ENCODE measurements at regions not wholly inside any gene's neighbourhood (a gene's known extent, or its start where the extent isn't known, plus 50 kb on each side); places are given as distances from the start of the nearest gene placed in this dataset.
"Not testable (repeated sequence)": the region's sequence is repeated elsewhere in the genome, so short reads cannot be mapped to it uniquely, and the experiment has no call there.

- DNase-seq (ENCODE audit: low read depth) = no peak
Observed at GRCh38 chr6:120805276-120805675, 529.0 kb downstream of the TBC1D32 start.

- DNase-seq (ENCODE audit: low read depth) = no peak
Observed at GRCh38 chr6:120804612-120805011, 529.7 kb downstream of the TBC1D32 start.

GRCh38 chr6:120786682-120787081 is 547.6 kb downstream of the TBC1D32 start:
- DNase-seq (ENCODE audit: low read depth) = no peak

GRCh38 chr6:120786256-120786655 is 548.0 kb downstream of the TBC1D32 start:
- no peak for DNase-seq (ENCODE audit: low read depth)

GRCh38 chr6:120785459-120786086 is 548.7 kb downstream of the TBC1D32 start:
- no peak for DNase-seq (ENCODE audit: low read depth)

- DNase-seq (ENCODE audit: low read depth) = no peak
Observed at GRCh38 chr6:120779441-120779840, 554.8 kb downstream of the TBC1D32 start.

- DNase-seq (ENCODE audit: low read depth) = no peak
Observed at GRCh38 chr6:120775698-120776097, 558.6 kb downstream of the TBC1D32 start.

GRCh38 chr6:120774275-120774674 is 560.0 kb downstream of the TBC1D32 start:
- no peak for DNase-seq (ENCODE audit: low read depth)

GRCh38 chr6:120771019-120771418 is 563.3 kb downstream of the TBC1D32 start:
- no peak for DNase-seq (ENCODE audit: low read depth)

- DNase-seq (ENCODE audit: low read depth) = no peak
Observed at GRCh38 chr6:120764312-120764711, 570.0 kb downstream of the TBC1D32 start.

- DNase-seq (ENCODE audit: low read depth) = no peak
Observed at GRCh38 chr6:120759570-120759969, 574.7 kb downstream of the TBC1D32 start.

GRCh38 chr6:120748574-120748973 is 585.7 kb downstream of the TBC1D32 start:
- not testable (repeated sequence) for DNase-seq (ENCODE audit: low read depth)

GRCh38 chr6:120736740-120737139 is 597.5 kb downstream of the TBC1D32 start:
- no peak for DNase-seq (ENCODE audit: low read depth)

GRCh38 chr6:120735641-120736040 is 598.6 kb downstream of the TBC1D32 start:
- no peak for DNase-seq (ENCODE audit: low read depth)

GRCh38 chr6:120711255-120711654 is 623.0 kb downstream of the TBC1D32 start:
- DNase-seq (ENCODE audit: low read depth) = no peak

GRCh38 chr6:120700001-120700400 is 634.3 kb downstream of the TBC1D32 start:
- DNase-seq (ENCODE audit: low read depth) = no peak

GRCh38 chr6:120686492-120686891 is 647.8 kb downstream of the TBC1D32 start:
- no peak for DNase-seq (ENCODE audit: low read depth)

GRCh38 chr6:120682145-120682544 is 652.1 kb downstream of the TBC1D32 start:
- no peak for DNase-seq (ENCODE audit: low read depth)

- DNase-seq (ENCODE audit: low read depth) = no peak
Observed at GRCh38 chr6:120681204-120681603, 653.1 kb downstream of the TBC1D32 start.

- DNase-seq (ENCODE audit: low read depth) = no peak
Observed at GRCh38 chr6:120675886-120676285, 658.4 kb downstream of the TBC1D32 start.

GRCh38 chr6:120671519-120671918 is 662.8 kb downstream of the TBC1D32 start:
- no peak for DNase-seq (ENCODE audit: low read depth)

GRCh38 chr6:120652506-120652905 is 681.8 kb downstream of the TBC1D32 start:
- DNase-seq (ENCODE audit: low read depth) = no peak

- DNase-seq (ENCODE audit: low read depth) = no peak
Observed at GRCh38 chr6:120648713-120649112, 685.6 kb downstream of the TBC1D32 start.

- no peak for DNase-seq (ENCODE audit: low read depth)
Observed at GRCh38 chr6:120646101-120646500, 688.2 kb downstream of the TBC1D32 start.
